Endothelial cell of umbilical vein (primary cell): ENCODE measurements at regions not wholly inside any gene's neighbourhood (a gene's known extent, or its start where the extent isn't known, plus 50 kb on each side); places are given as distances from the start of the nearest gene placed in this dataset.

Experiments used
- EZH2 ChIP-seq: IDR thresholded peaks from 2 replicates; pipeline ENCODE4 v1.6.1; 2012; ENCODE audit warnings: borderline replicate concordance, low read depth, mild to moderate bottlenecking, moderate library complexity, low read length, inconsistent platforms; ENCODE audit not compliant: severe bottlenecking
- FOS ChIP-seq: IDR thresholded peaks from 2 replicates; pipeline ENCODE4 v1.6.1; 2011; ENCODE audit warnings: mild to moderate bottlenecking, low read length, moderate library complexity, borderline replicate concordance; ENCODE audit not compliant: insufficient read depth
- GATA2 ChIP-seq: IDR thresholded peaks from 2 replicates; pipeline ENCODE4 v1.7.0; 2011; ENCODE audit warnings: low read depth, mild to moderate bottlenecking, moderate library complexity, mixed read lengths, low read length; ENCODE audit not compliant: insufficient read length, insufficient read depth
- JUN ChIP-seq: IDR thresholded peaks from 2 replicates; pipeline ENCODE4 v1.6.1; 2011; ENCODE audit warnings: borderline replicate concordance, low read depth; ENCODE audit not compliant: insufficient read length, insufficient read depth
- MYC ChIP-seq: IDR thresholded peaks from one replicate; pipeline ENCODE4 v1.6.1; 2011; ENCODE audit warnings: mild to moderate bottlenecking, low read depth, low read length
- POLR2A ChIP-seq: IDR thresholded peaks from 2 replicates; pipeline ENCODE4 v1.6.1; 2012; ENCODE audit warnings: low read depth, mild to moderate bottlenecking, control low read depth, low read length
- POLR2AphosphoS5 ChIP-seq: IDR thresholded peaks from 2 replicates; pipeline ENCODE4 v1.6.1; 2012; ENCODE audit warnings: low read depth, mild to moderate bottlenecking, control low read depth, low read length, moderate library complexity; ENCODE audit not compliant: insufficient read depth
- TF ChIP-seq, protein P1 (sequence below), 2 donors: IDR thresholded peaks; 1 replicate in 1 of 2; 2 replicates in 1 of 2; pipeline ENCODE4 v1.5.1; 2011; ENCODE audit warnings: low read length in 2 of 2, mild to moderate bottlenecking in 2 of 2, moderate library complexity in 2 of 2, control low read depth in 1 of 2, inconsistent platforms in 1 of 2, low read depth in 1 of 2; ENCODE audit not compliant: insufficient read depth in 1 of 2; ENCODE audit errors: extremely low read depth in 1 of 2

DNA sequence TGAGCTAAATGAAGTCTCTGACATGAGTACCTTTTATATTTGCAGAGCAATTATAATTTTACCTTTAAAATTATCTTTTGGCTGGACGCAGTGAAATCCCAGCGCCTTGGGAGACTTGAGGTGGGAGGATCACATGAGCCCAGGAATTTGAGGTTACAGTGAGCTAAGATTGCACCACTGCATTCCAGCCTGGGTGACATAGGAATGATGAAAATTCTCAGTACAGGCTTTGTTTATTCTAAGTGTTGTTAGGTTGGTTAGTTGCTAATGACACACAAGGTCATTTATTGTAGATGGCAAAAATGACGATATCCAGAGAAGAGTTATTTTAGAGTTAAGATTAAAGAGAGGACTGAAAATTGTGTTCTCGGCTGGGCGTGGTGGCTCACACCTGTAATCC is 87.6 kb downstream of the XRCC2 start:
- no peak for TF ChIP-seq POLR2A
- no peak for TF ChIP-seq JUN
- TF ChIP-seq, protein P1, sequence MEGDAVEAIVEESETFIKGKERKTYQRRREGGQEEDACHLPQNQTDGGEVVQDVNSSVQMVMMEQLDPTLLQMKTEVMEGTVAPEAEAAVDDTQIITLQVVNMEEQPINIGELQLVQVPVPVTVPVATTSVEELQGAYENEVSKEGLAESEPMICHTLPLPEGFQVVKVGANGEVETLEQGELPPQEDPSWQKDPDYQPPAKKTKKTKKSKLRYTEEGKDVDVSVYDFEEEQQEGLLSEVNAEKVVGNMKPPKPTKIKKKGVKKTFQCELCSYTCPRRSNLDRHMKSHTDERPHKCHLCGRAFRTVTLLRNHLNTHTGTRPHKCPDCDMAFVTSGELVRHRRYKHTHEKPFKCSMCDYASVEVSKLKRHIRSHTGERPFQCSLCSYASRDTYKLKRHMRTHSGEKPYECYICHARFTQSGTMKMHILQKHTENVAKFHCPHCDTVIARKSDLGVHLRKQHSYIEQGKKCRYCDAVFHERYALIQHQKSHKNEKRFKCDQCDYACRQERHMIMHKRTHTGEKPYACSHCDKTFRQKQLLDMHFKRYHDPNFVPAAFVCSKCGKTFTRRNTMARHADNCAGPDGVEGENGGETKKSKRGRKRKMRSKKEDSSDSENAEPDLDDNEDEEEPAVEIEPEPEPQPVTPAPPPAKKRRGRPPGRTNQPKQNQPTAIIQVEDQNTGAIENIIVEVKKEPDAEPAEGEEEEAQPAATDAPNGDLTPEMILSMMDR (IDR thresholded peaks at IDR 0.05; ENCODE audit: extremely low read depth in 1 of 2, insufficient read depth in 1 of 2, low read depth in 1 of 2, low read length in 2 of 2) = no peak
- no peak for TF ChIP-seq EZH2
- TF ChIP-seq MYC = no peak
- TF ChIP-seq POLR2AphosphoS5 = no peak
- no peak for TF ChIP-seq FOS
- no peak for TF ChIP-seq GATA2
